IMR-90 (cell line): ENCODE measurements at regions not wholly inside any gene's neighbourhood (a gene's known extent, or its start where the extent isn't known, plus 50 kb on each side); places are given as distances from the start of the nearest gene placed in this dataset.

Experiments used
- ATAC-seq: fragments of 200-7000 bp; cut with Tn5 transposase; 2 replicates; pipeline ENCODE4 v1.9.1; 2020; ENCODE audit warnings: low read depth, mild to moderate bottlenecking, moderate library complexity
- BruUV-seq: library from RNA; stranded (reverse); fragments of 400-500 nt; replicated peaks from 2 replicates; lab custom pipeline; 2021; lab: Mats Ljungman, UMichigan
- CTCF ChIA-PET: fragments of 300-600 bp; formaldehyde crosslinking; extraction: SDS; loops from one replicate; lab custom pipeline; 2021; ENCODE audit warnings: antibody characterized with exemption; lab: Yijun Ruan, JAX
- POLR2A ChIA-PET: fragments of 300-600 bp; sonication (Branson Sonifier 250); formaldehyde crosslinking; loops from one replicate; lab custom pipeline; 2022; ENCODE audit warnings: antibody characterized with exemption; ENCODE audit not compliant: unreplicated experiment; lab: Charles Lee
- DNase-seq: peaks from one replicate; pipeline ENCODE4 v3.0.0; 2013
- H2AFZ ChIP-seq: replicated peaks from 2 replicates; pipeline ENCODE3; 2013; ENCODE audit warnings: low read length, mild to moderate bottlenecking; ENCODE audit not compliant: poor library complexity
- H2AK5ac ChIP-seq: 2 replicates; pipeline ENCODE4 v1.6.1; 2013; ENCODE audit warnings: low read depth, low read length, inconsistent platforms
- H2AK9ac ChIP-seq: replicated peaks from 2 replicates; pipeline ENCODE3; 2013; ENCODE audit warnings: mild to moderate bottlenecking, low read depth, low read length, moderate library complexity; ENCODE audit not compliant: poor library complexity
- H2BK120ac ChIP-seq: 2 replicates; pipeline ENCODE4 v1.6.1; 2013; ENCODE audit warnings: low read depth, low read length, inconsistent platforms
- H2BK15ac ChIP-seq: 3 replicates; pipeline ENCODE4 v1.6.1; 2013; ENCODE audit warnings: low read depth, low read length, inconsistent platforms
- H2BK20ac ChIP-seq: 2 replicates; pipeline ENCODE4 v1.6.1; 2013; ENCODE audit warnings: low read depth, mild to moderate bottlenecking, inconsistent platforms, low read length, moderate library complexity
- H2BK5ac ChIP-seq: 2 replicates; pipeline ENCODE4 v1.6.1; 2013; ENCODE audit warnings: mild to moderate bottlenecking, low read depth, low read length, inconsistent platforms; ENCODE audit not compliant: poor library complexity, severe bottlenecking
- H3K14ac ChIP-seq: replicated peaks from 2 replicates; pipeline ENCODE4 v1.6.1; 2013; ENCODE audit warnings: low read depth, low read length, inconsistent platforms
- H3K18ac ChIP-seq: 2 replicates; pipeline ENCODE4 v1.6.1; 2013; ENCODE audit warnings: low read depth, low read length, control low read depth
- H3K23ac ChIP-seq: 2 replicates; pipeline ENCODE4 v1.6.1; 2013; ENCODE audit warnings: low read depth, low read length, inconsistent platforms
- H3K27ac ChIP-seq: 2 replicates; pipeline ENCODE4 v1.5.1; 2013; ENCODE audit warnings: mild to moderate bottlenecking, control low read depth, low read length; ENCODE audit not compliant: insufficient read depth
- H3K27me3 ChIP-seq: 2 replicates; pipeline ENCODE4 v1.6.1; 2013; ENCODE audit warnings: low read length; ENCODE audit not compliant: control insufficient read depth, insufficient read depth
- H3K36me3 ChIP-seq: 2 replicates; pipeline ENCODE4 v1.6.1; 2013; ENCODE audit warnings: low read length, mixed read lengths; ENCODE audit not compliant: control insufficient read depth, insufficient read depth
- H3K4ac ChIP-seq: 2 replicates; pipeline ENCODE4 v1.6.1; 2013; ENCODE audit warnings: low read depth, low read length, inconsistent platforms
- H3K4me1 ChIP-seq: 2 replicates; pipeline ENCODE4 v1.6.1; 2013; ENCODE audit warnings: low read length, mixed read lengths; ENCODE audit not compliant: control insufficient read depth, insufficient read depth
- H3K4me2 ChIP-seq: 2 replicates; pipeline ENCODE4 v1.6.1; 2013; ENCODE audit warnings: low read depth, mild to moderate bottlenecking, control low read depth, low read length, moderate library complexity
- H3K4me3 ChIP-seq: 2 replicates; pipeline ENCODE4 v1.5.1; 2013; ENCODE audit warnings: low read depth, mild to moderate bottlenecking, control low read depth, low read length, moderate library complexity; ENCODE audit not compliant: insufficient read depth
- H3K56ac ChIP-seq: 2 replicates; pipeline ENCODE4 v1.6.1; 2013; ENCODE audit warnings: low read length, inconsistent platforms; ENCODE audit not compliant: insufficient read depth; ENCODE audit errors: extremely low read depth
- H3K79me1 ChIP-seq, 2 experiments: 2 replicates each; pipeline ENCODE4 v1.6.1; 2013; ENCODE audit warnings: low read length in 2 of 2, inconsistent platforms in 1 of 2, low read depth in 1 of 2
- H3K9ac ChIP-seq: 2 replicates; pipeline ENCODE4 v1.6.1; 2013; ENCODE audit warnings: low read depth, low read length, control low read depth
- H3K9me1 ChIP-seq: 2 replicates; pipeline ENCODE4 v1.6.1; 2013; ENCODE audit warnings: low read length, inconsistent platforms; ENCODE audit not compliant: insufficient read depth
- H3K9me3 ChIP-seq: 2 replicates; pipeline ENCODE4 v1.6.1; 2013; ENCODE audit warnings: low read length; ENCODE audit not compliant: control insufficient read depth, insufficient read depth
- H4K20me1 ChIP-seq: 2 replicates; pipeline ENCODE4 v1.6.1; 2013; ENCODE audit warnings: low read length, inconsistent platforms; ENCODE audit not compliant: insufficient read depth
- H4K5ac ChIP-seq: 2 replicates; pipeline ENCODE4 v1.6.1; 2013; ENCODE audit warnings: mild to moderate bottlenecking, low read depth, low read length, control low read depth
- H4K8ac ChIP-seq, 2 experiments: 2 replicates each; pipeline ENCODE4 v1.6.1; 2013; ENCODE audit warnings: low read depth in 2 of 2, low read length in 2 of 2, control low read depth in 1 of 2, inconsistent platforms in 1 of 2
- H4K91ac ChIP-seq: 2 replicates; pipeline ENCODE4 v1.6.1; 2013; ENCODE audit warnings: low read depth, low read length, inconsistent platforms; ENCODE audit not compliant: insufficient read depth
- BHLHE40 ChIP-seq: fragments of 150-350 bp; IDR thresholded peaks from 2 replicates; pipeline ENCODE4 v1.6.1; 2016; ENCODE audit warnings: mild to moderate bottlenecking, low read depth, low read length
- CEBPB ChIP-seq: IDR thresholded peaks from 2 replicates; pipeline ENCODE4 v1.6.1; 2012; ENCODE audit warnings: low read depth, low read length, improper control_type of control experiment
- CHD1 ChIP-seq: IDR thresholded peaks from 2 replicates; pipeline ENCODE4 v1.6.1; 2012; ENCODE audit warnings: low read depth, low read length, improper control_type of control experiment
- MAZ ChIP-seq: IDR thresholded peaks from 2 replicates; pipeline ENCODE4 v1.6.1; 2012; ENCODE audit warnings: low read depth, mild to moderate bottlenecking, low read length, improper control_type of control experiment, moderate library complexity, borderline replicate concordance
- MXI1 ChIP-seq: IDR thresholded peaks from 2 replicates; pipeline ENCODE4 v1.6.1; 2012; ENCODE audit warnings: low read depth, mild to moderate bottlenecking, low read length, moderate library complexity, borderline replicate concordance
- RAD21 ChIP-seq: IDR thresholded peaks from 2 replicates; pipeline ENCODE4 v1.6.1; 2012; ENCODE audit warnings: low read length, improper control_type of control experiment
- SMC3 ChIP-seq: fragments of 150-350 bp; IDR thresholded peaks from 2 replicates; pipeline ENCODE4 v1.6.1; 2016; ENCODE audit warnings: low read depth, mild to moderate bottlenecking, antibody characterized with exemption, low read length, moderate library complexity
- dilution Hi-C: fragments of 300-500 bp; cut with HindIII; formaldehyde crosslinking; loops from one replicate; pipeline ENCODE4 v1.14.3; 2018; ENCODE audit warnings: low sequenced_read_pairs; ENCODE audit not compliant: unreplicated experiment
- in situ Hi-C: fragments of 300-500 bp; cut with MboI; formaldehyde crosslinking; loops from 3 replicates; pipeline ENCODE4 v1.14.3; 2019; ENCODE audit warnings: low sequenced_read_pairs, inconsistent platforms, mixed read lengths
- intact Hi-C: fragments of 100-400 bp; cut with micrococcal nuclease; formaldehyde crosslinking; loops from 2 replicates; pipeline ENCODE4 v1.10.0; 2022
- TF ChIP-seq, protein P1 (sequence below): fragments of 150-350 bp; IDR thresholded peaks from 2 replicates; pipeline ENCODE4 v1.6.1; 2017; ENCODE audit warnings: mild to moderate bottlenecking, antibody characterized with exemption, low read length, low read depth
- TF ChIP-seq, protein P2 (sequence below): conservative IDR thresholded peaks from 2 replicates; pipeline ENCODE4 v1.5.1; 2012; ENCODE audit warnings: mild to moderate bottlenecking, low read depth, low read length, improper control_type of control experiment

DNA sequence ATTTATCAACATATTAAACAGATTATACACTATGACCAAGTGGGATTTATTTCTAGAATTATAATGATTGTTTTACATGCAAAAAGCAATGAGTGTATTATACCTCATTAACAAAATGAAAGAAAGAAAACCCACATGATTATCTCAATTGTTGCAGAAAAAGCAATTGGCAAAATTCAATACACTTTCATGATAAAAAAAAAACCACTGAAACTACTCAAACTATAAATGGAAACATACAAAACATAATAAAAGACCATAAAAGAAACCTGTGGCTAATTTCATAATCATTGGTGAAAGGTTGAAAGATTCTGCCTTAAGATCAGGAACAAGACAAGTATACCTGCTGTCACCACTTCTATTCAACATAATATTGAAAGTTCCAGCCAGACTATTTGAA lies 325.9 kb downstream of the AKAIN1 start:
- H3K9me3 ChIP-seq: peaks cover 6% of the 10 kb centered on the region
- TF ChIP-seq, protein P1, sequence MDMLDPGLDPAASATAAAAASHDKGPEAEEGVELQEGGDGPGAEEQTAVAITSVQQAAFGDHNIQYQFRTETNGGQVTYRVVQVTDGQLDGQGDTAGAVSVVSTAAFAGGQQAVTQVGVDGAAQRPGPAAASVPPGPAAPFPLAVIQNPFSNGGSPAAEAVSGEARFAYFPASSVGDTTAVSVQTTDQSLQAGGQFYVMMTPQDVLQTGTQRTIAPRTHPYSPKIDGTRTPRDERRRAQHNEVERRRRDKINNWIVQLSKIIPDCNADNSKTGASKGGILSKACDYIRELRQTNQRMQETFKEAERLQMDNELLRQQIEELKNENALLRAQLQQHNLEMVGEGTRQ: no peak
- TF ChIP-seq, protein P2, sequence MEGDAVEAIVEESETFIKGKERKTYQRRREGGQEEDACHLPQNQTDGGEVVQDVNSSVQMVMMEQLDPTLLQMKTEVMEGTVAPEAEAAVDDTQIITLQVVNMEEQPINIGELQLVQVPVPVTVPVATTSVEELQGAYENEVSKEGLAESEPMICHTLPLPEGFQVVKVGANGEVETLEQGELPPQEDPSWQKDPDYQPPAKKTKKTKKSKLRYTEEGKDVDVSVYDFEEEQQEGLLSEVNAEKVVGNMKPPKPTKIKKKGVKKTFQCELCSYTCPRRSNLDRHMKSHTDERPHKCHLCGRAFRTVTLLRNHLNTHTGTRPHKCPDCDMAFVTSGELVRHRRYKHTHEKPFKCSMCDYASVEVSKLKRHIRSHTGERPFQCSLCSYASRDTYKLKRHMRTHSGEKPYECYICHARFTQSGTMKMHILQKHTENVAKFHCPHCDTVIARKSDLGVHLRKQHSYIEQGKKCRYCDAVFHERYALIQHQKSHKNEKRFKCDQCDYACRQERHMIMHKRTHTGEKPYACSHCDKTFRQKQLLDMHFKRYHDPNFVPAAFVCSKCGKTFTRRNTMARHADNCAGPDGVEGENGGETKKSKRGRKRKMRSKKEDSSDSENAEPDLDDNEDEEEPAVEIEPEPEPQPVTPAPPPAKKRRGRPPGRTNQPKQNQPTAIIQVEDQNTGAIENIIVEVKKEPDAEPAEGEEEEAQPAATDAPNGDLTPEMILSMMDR: no peak
- TF ChIP-seq BHLHE40: no peak
- no peak for TF ChIP-seq SMC3
- no peak for TF ChIP-seq CHD1
- TF ChIP-seq MAZ: no peak
- TF ChIP-seq RAD21: no peak
- no peak for TF ChIP-seq CEBPB
- no peak for TF ChIP-seq MXI1
- no peak overlapping the region for H3K27ac ChIP-seq
- no TSS peak for BruUV-seq
- H3K4me3 ChIP-seq: no peak overlapping the region
- H3K36me3 ChIP-seq: no peaks in the 10 kb centered on the region
- in situ Hi-C loops: no loop called here
- H4K5ac ChIP-seq: no peak overlapping the region
- no peaks in the 10 kb centered on the region for H3K79me1 ChIP-seq
- H2BK20ac ChIP-seq: no peak overlapping the region
- H3K23ac ChIP-seq: no peak overlapping the region
- H4K8ac ChIP-seq: no peak overlapping the region
- no peak overlapping the region for H2AFZ ChIP-seq
- no peak overlapping the region for H3K9ac ChIP-seq
- H2BK15ac ChIP-seq: no peak overlapping the region
- CTCF ChIA-PET: no interaction called here
- H2BK5ac ChIP-seq: no peak overlapping the region
- H4K91ac ChIP-seq: no peak overlapping the region
- H3K14ac ChIP-seq: no peak overlapping the region
- no peak overlapping the region for H3K4me2 ChIP-seq
- H3K4ac ChIP-seq: no peak overlapping the region
- H3K18ac ChIP-seq: no peak overlapping the region
- dilution Hi-C loops: no loop called here
- POLR2A ChIA-PET: no interaction called here
- H2BK120ac ChIP-seq: no peak overlapping the region
- H3K27me3 ChIP-seq: no peaks in the 10 kb centered on the region
- H2AK9ac ChIP-seq: no peak overlapping the region
- ATAC-seq: no peak
- DNase-seq: no peak
- no peaks in the 10 kb centered on the region for H3K9me1 ChIP-seq
- H4K20me1 ChIP-seq: no peaks in the 10 kb centered on the region
- H2AK5ac ChIP-seq: no peak overlapping the region
- intact Hi-C loops: no loop called here
- no peak overlapping the region for H3K56ac ChIP-seq
- H3K4me1 ChIP-seq: no peaks in the 10 kb centered on the region
